ENCODE measurements at regions not wholly inside any gene's neighbourhood (a gene's known extent, or its start where the extent isn't known, plus 50 kb on each side); places are given as distances from the start of the nearest gene placed in this dataset.

- no peak for TF ChIP-seq CTCF (IDR thresholded peaks at IDR 0.05)
- H3K4me3 ChIP-seq, result no peak overlapping the region
- no peaks in the 10 kb centered on the region for H3K9me3 ChIP-seq
- no peak for ATAC-seq
- H3K27me3 ChIP-seq, result no peaks in the 10 kb centered on the region
- H3K27ac ChIP-seq, result no peak overlapping the region
- H3K36me3 ChIP-seq, result no peaks in the 10 kb centered on the region
- H3K4me1 ChIP-seq, result peaks cover 7% of the 10 kb centered on the region
- intact Hi-C loops (cut with DNase I), result no loop called here
- DNase-seq, result no peak
Measured at GRCh38 chr12:25793196-25793595, 165.3 kb upstream of the RASSF8 start.

GRCh38 chr12:25794571-25794970 is 163.9 kb upstream of the RASSF8 start:
- ATAC-seq, result no peak
- H3K9me3 ChIP-seq, result no peaks in the 10 kb centered on the region
- no peak for TF ChIP-seq CTCF (IDR thresholded peaks at IDR 0.05)
- H3K27me3 ChIP-seq, result no peaks in the 10 kb centered on the region
- H3K27ac ChIP-seq, result no peak overlapping the region
- intact Hi-C loops (cut with DNase I), result no loop called here
- no peaks in the 10 kb centered on the region for H3K36me3 ChIP-seq
- peaks cover 2% of the 10 kb centered on the region for H3K4me1 ChIP-seq
- no peak overlapping the region for H3K4me3 ChIP-seq
- DNase-seq, result no peak

GRCh38 chr12:25796523-25797000 is 161.9 kb upstream of the RASSF8 start:
- Histone ChIP-seq H3K9me3 (no peaks in the 10 kb centered on the region), H3K36me3 (no peaks in the 10 kb centered on the region), H3K27me3 (no peaks in the 10 kb centered on the region), H3K27ac (no peak overlapping the region), H3K4me3 (no peak overlapping the region), H3K4me1 (no peaks in the 10 kb centered on the region)
- ATAC-seq, result peak; percentile 43
- intact Hi-C loops (cut with DNase I), result no loop called here
- TF ChIP-seq CTCF (IDR thresholded peaks at IDR 0.05), result no peak
- no peak for DNase-seq

- Histone ChIP-seq H3K4me1 (no peaks in the 10 kb centered on the region), H3K27ac (no peak overlapping the region), H3K27me3 (no peaks in the 10 kb centered on the region), H3K9me3 (no peaks in the 10 kb centered on the region), H3K36me3 (no peaks in the 10 kb centered on the region), H3K4me3 (no peak overlapping the region)
- no peak for ATAC-seq
- TF ChIP-seq CTCF (IDR thresholded peaks at IDR 0.05), result no peak
- DNase-seq, result no peak
- intact Hi-C loops (cut with DNase I), result no loop called here
Measured at GRCh38 chr12:25797386-25797785, 161.1 kb upstream of the RASSF8 start.

GRCh38 chr12:25797949-25798348 is 160.5 kb upstream of the RASSF8 start:
- no peak for TF ChIP-seq CTCF (IDR thresholded peaks at IDR 0.05)
- no peaks in the 10 kb centered on the region for H3K36me3 ChIP-seq
- intact Hi-C loops (cut with DNase I), result no loop called here
- no peak overlapping the region for H3K4me3 ChIP-seq
- H3K27me3 ChIP-seq, result no peaks in the 10 kb centered on the region
- DNase-seq (no peak), ATAC-seq (no peak)
- H3K9me3 ChIP-seq, result no peaks in the 10 kb centered on the region
- no peak overlapping the region for H3K27ac ChIP-seq
- H3K4me1 ChIP-seq, result no peaks in the 10 kb centered on the region

GRCh38 chr12:25800101-25800500 is 158.4 kb upstream of the RASSF8 start:
- intact Hi-C loops (cut with DNase I), result no loop called here
- ATAC-seq, result no peak
- Histone ChIP-seq H3K36me3 (no peaks in the 10 kb centered on the region), H3K4me3 (no peak overlapping the region), H3K27ac (no peak overlapping the region), H3K4me1 (no peaks in the 10 kb centered on the region), H3K9me3 (no peaks in the 10 kb centered on the region), H3K27me3 (no peaks in the 10 kb centered on the region)
- no peak for TF ChIP-seq CTCF (IDR thresholded peaks at IDR 0.05)
- DNase-seq, result no peak
